IMR-90 (cell line): ENCODE measurements at regions not wholly inside any gene's neighbourhood (a gene's known extent, or its start where the extent isn't known, plus 50 kb on each side); places are given as distances from the start of the nearest gene placed in this dataset.

ENCODE experiments used
- ATAC-seq: fragments of 200-7000 bp; cut with Tn5 transposase; 2 replicates; pipeline ENCODE4 v1.9.1; 2020; ENCODE audit warnings: low read depth, mild to moderate bottlenecking, moderate library complexity
- BruUV-seq: library from RNA; stranded (reverse); fragments of 400-500 nt; replicated peaks from 2 replicates; lab custom pipeline; 2021; lab: Mats Ljungman, UMichigan
- CTCF ChIA-PET: fragments of 300-600 bp; formaldehyde crosslinking; extraction: SDS; loops from one replicate; lab custom pipeline; 2021; ENCODE audit warnings: antibody characterized with exemption; lab: Yijun Ruan, JAX
- POLR2A ChIA-PET: fragments of 300-600 bp; sonication (Branson Sonifier 250); formaldehyde crosslinking; loops from one replicate; lab custom pipeline; 2022; ENCODE audit warnings: antibody characterized with exemption; ENCODE audit not compliant: unreplicated experiment; lab: Charles Lee
- DNase-seq: peaks from one replicate; pipeline ENCODE4 v3.0.0; 2013
- H2AFZ ChIP-seq: replicated peaks from 2 replicates; pipeline ENCODE3; 2013; ENCODE audit warnings: low read length, mild to moderate bottlenecking; ENCODE audit not compliant: poor library complexity
- H2AK5ac ChIP-seq: 2 replicates; pipeline ENCODE4 v1.6.1; 2013; ENCODE audit warnings: low read depth, low read length, inconsistent platforms
- H2AK9ac ChIP-seq: replicated peaks from 2 replicates; pipeline ENCODE3; 2013; ENCODE audit warnings: mild to moderate bottlenecking, low read depth, low read length, moderate library complexity; ENCODE audit not compliant: poor library complexity
- H2BK120ac ChIP-seq: 2 replicates; pipeline ENCODE4 v1.6.1; 2013; ENCODE audit warnings: low read depth, low read length, inconsistent platforms
- H2BK15ac ChIP-seq: 3 replicates; pipeline ENCODE4 v1.6.1; 2013; ENCODE audit warnings: low read depth, low read length, inconsistent platforms
- H2BK20ac ChIP-seq: 2 replicates; pipeline ENCODE4 v1.6.1; 2013; ENCODE audit warnings: low read depth, mild to moderate bottlenecking, inconsistent platforms, low read length, moderate library complexity
- H2BK5ac ChIP-seq: 2 replicates; pipeline ENCODE4 v1.6.1; 2013; ENCODE audit warnings: mild to moderate bottlenecking, low read depth, low read length, inconsistent platforms; ENCODE audit not compliant: poor library complexity, severe bottlenecking
- H3K14ac ChIP-seq: replicated peaks from 2 replicates; pipeline ENCODE4 v1.6.1; 2013; ENCODE audit warnings: low read depth, low read length, inconsistent platforms
- H3K18ac ChIP-seq: 2 replicates; pipeline ENCODE4 v1.6.1; 2013; ENCODE audit warnings: low read depth, low read length, control low read depth
- H3K23ac ChIP-seq: 2 replicates; pipeline ENCODE4 v1.6.1; 2013; ENCODE audit warnings: low read depth, low read length, inconsistent platforms
- H3K27ac ChIP-seq: 2 replicates; pipeline ENCODE4 v1.5.1; 2013; ENCODE audit warnings: mild to moderate bottlenecking, control low read depth, low read length; ENCODE audit not compliant: insufficient read depth
- H3K27me3 ChIP-seq: 2 replicates; pipeline ENCODE4 v1.6.1; 2013; ENCODE audit warnings: low read length; ENCODE audit not compliant: control insufficient read depth, insufficient read depth
- H3K36me3 ChIP-seq: 2 replicates; pipeline ENCODE4 v1.6.1; 2013; ENCODE audit warnings: low read length, mixed read lengths; ENCODE audit not compliant: control insufficient read depth, insufficient read depth
- H3K4ac ChIP-seq: 2 replicates; pipeline ENCODE4 v1.6.1; 2013; ENCODE audit warnings: low read depth, low read length, inconsistent platforms
- H3K4me1 ChIP-seq: 2 replicates; pipeline ENCODE4 v1.6.1; 2013; ENCODE audit warnings: low read length, mixed read lengths; ENCODE audit not compliant: control insufficient read depth, insufficient read depth
- H3K4me2 ChIP-seq: 2 replicates; pipeline ENCODE4 v1.6.1; 2013; ENCODE audit warnings: low read depth, mild to moderate bottlenecking, control low read depth, low read length, moderate library complexity
- H3K4me3 ChIP-seq: 2 replicates; pipeline ENCODE4 v1.5.1; 2013; ENCODE audit warnings: low read depth, mild to moderate bottlenecking, control low read depth, low read length, moderate library complexity; ENCODE audit not compliant: insufficient read depth
- H3K56ac ChIP-seq: 2 replicates; pipeline ENCODE4 v1.6.1; 2013; ENCODE audit warnings: low read length, inconsistent platforms; ENCODE audit not compliant: insufficient read depth; ENCODE audit errors: extremely low read depth
- H3K79me1 ChIP-seq, 2 experiments: 2 replicates each; pipeline ENCODE4 v1.6.1; 2013; ENCODE audit warnings: low read length in 2 of 2, inconsistent platforms in 1 of 2, low read depth in 1 of 2
- H3K9ac ChIP-seq: 2 replicates; pipeline ENCODE4 v1.6.1; 2013; ENCODE audit warnings: low read depth, low read length, control low read depth
- H3K9me1 ChIP-seq: 2 replicates; pipeline ENCODE4 v1.6.1; 2013; ENCODE audit warnings: low read length, inconsistent platforms; ENCODE audit not compliant: insufficient read depth
- H3K9me3 ChIP-seq: 2 replicates; pipeline ENCODE4 v1.6.1; 2013; ENCODE audit warnings: low read length; ENCODE audit not compliant: control insufficient read depth, insufficient read depth
- H4K20me1 ChIP-seq: 2 replicates; pipeline ENCODE4 v1.6.1; 2013; ENCODE audit warnings: low read length, inconsistent platforms; ENCODE audit not compliant: insufficient read depth
- H4K5ac ChIP-seq: 2 replicates; pipeline ENCODE4 v1.6.1; 2013; ENCODE audit warnings: mild to moderate bottlenecking, low read depth, low read length, control low read depth
- H4K8ac ChIP-seq, 2 experiments: 2 replicates each; pipeline ENCODE4 v1.6.1; 2013; ENCODE audit warnings: low read depth in 2 of 2, low read length in 2 of 2, control low read depth in 1 of 2, inconsistent platforms in 1 of 2
- H4K91ac ChIP-seq: 2 replicates; pipeline ENCODE4 v1.6.1; 2013; ENCODE audit warnings: low read depth, low read length, inconsistent platforms; ENCODE audit not compliant: insufficient read depth
- BHLHE40 ChIP-seq: fragments of 150-350 bp; IDR thresholded peaks from 2 replicates; pipeline ENCODE4 v1.6.1; 2016; ENCODE audit warnings: mild to moderate bottlenecking, low read depth, low read length
- CEBPB ChIP-seq: IDR thresholded peaks from 2 replicates; pipeline ENCODE4 v1.6.1; 2012; ENCODE audit warnings: low read depth, low read length, improper control_type of control experiment
- CHD1 ChIP-seq: IDR thresholded peaks from 2 replicates; pipeline ENCODE4 v1.6.1; 2012; ENCODE audit warnings: low read depth, low read length, improper control_type of control experiment
- FOS ChIP-seq: fragments of 150-350 bp; IDR thresholded peaks from 2 replicates; pipeline ENCODE4 v1.6.1; 2016; ENCODE audit warnings: low read depth, low read length
- MAFK ChIP-seq: IDR thresholded peaks from 2 replicates; pipeline ENCODE4 v1.6.1; 2012; ENCODE audit warnings: low read depth, low read length, improper control_type of control experiment
- MAZ ChIP-seq: IDR thresholded peaks from 2 replicates; pipeline ENCODE4 v1.6.1; 2012; ENCODE audit warnings: low read depth, mild to moderate bottlenecking, low read length, improper control_type of control experiment, moderate library complexity, borderline replicate concordance
- MXI1 ChIP-seq: IDR thresholded peaks from 2 replicates; pipeline ENCODE4 v1.6.1; 2012; ENCODE audit warnings: low read depth, mild to moderate bottlenecking, low read length, moderate library complexity, borderline replicate concordance
- NFE2L2 ChIP-seq: fragments of 150-350 bp; IDR thresholded peaks from 2 replicates; pipeline ENCODE4 v1.6.1; 2016; ENCODE audit warnings: low read depth, mild to moderate bottlenecking, low read length
- POLR2A ChIP-seq: IDR thresholded peaks from 2 replicates; pipeline ENCODE4 v1.6.1; 2012; ENCODE audit warnings: mild to moderate bottlenecking, low read depth, low read length
- RAD21 ChIP-seq: IDR thresholded peaks from 2 replicates; pipeline ENCODE4 v1.6.1; 2012; ENCODE audit warnings: low read length, improper control_type of control experiment
- RCOR1 ChIP-seq: IDR thresholded peaks from 2 replicates; pipeline ENCODE4 v1.6.1; 2012; ENCODE audit warnings: mild to moderate bottlenecking, low read length, improper control_type of control experiment; ENCODE audit not compliant: insufficient replicate concordance
- RFX5 ChIP-seq: IDR thresholded peaks from 2 replicates; pipeline ENCODE4 v1.8.0; 2012; ENCODE audit warnings: low read depth, mild to moderate bottlenecking, low read length, moderate library complexity
- SMC3 ChIP-seq: fragments of 150-350 bp; IDR thresholded peaks from 2 replicates; pipeline ENCODE4 v1.6.1; 2016; ENCODE audit warnings: low read depth, mild to moderate bottlenecking, antibody characterized with exemption, low read length, moderate library complexity
- USF2 ChIP-seq: fragments of 150-350 bp; IDR thresholded peaks from 2 replicates; pipeline ENCODE4 v1.6.1; 2017; ENCODE audit warnings: mild to moderate bottlenecking, antibody characterized with exemption, low read length, low read depth
- WGBS, 2 experiments: methylation state at CpG; one replicate each; pipeline versions ENCODE4 v1.1.5 to v1.1.7; 2013; ENCODE audit warnings: missing lambda C conversion rate in 2 of 2; ENCODE audit not compliant: insufficient read length in 1 of 2; ENCODE audit errors: extremely low coverage in 2 of 2; 5-methylcytosine and 5-hydroxymethylcytosine counted together
- dilution Hi-C: fragments of 300-500 bp; cut with HindIII; formaldehyde crosslinking; loops from one replicate; pipeline ENCODE4 v1.14.3; 2018; ENCODE audit warnings: low sequenced_read_pairs; ENCODE audit not compliant: unreplicated experiment
- in situ Hi-C: fragments of 300-500 bp; cut with MboI; formaldehyde crosslinking; loops from 3 replicates; pipeline ENCODE4 v1.14.3; 2019; ENCODE audit warnings: low sequenced_read_pairs, inconsistent platforms, mixed read lengths
- intact Hi-C: fragments of 100-400 bp; cut with micrococcal nuclease; formaldehyde crosslinking; loops from 2 replicates; pipeline ENCODE4 v1.10.0; 2022
- TF ChIP-seq, protein P1 (sequence below): conservative IDR thresholded peaks from 2 replicates; pipeline ENCODE4 v1.5.1; 2012; ENCODE audit warnings: mild to moderate bottlenecking, low read depth, low read length, improper control_type of control experiment
- TF ChIP-seq, protein P2 (sequence below): fragments of 150-350 bp; IDR thresholded peaks from 2 replicates; pipeline ENCODE4 v1.6.1; 2016; ENCODE audit warnings: low read depth, mild to moderate bottlenecking, low read length, moderate library complexity, borderline replicate concordance

DNA sequence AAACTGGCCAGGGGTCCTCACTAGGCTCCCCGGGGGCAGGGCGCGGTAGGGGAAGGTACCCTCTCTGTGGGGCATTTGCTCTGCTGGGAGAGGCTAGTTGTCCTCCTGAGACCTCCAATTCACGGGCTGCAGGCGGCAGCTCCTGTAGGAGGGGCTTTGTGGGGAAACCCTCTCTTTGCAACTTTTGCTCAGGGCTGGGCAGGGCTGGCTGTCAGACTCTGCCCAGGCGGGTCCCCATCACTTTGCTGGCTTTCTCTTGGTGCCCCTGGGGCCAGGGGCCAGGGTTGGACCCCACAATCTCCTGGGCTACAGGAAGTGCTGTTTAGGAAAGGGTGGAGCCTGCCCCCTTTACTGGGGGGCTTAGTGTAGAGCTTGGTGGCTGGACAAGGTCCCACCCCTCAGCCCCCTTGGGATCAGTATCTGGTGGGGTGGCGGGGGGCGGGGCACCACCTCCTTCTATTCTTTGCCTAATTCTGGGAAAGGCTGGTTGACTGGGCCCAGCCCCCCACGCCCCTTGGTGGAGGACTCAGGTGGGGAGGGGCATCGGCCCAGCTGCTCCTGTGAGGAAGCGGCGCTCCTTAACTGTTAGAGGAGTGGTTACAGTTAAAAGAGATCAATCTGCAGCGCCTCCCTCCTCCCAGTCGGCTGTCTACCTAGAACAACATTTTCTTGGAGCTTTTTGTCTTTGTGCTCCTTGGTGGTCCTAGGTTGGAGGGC is 918.7 kb downstream of the AACS start:
- POLR2A ChIA-PET = no interaction called here

More for the DNA sequence above, 918.7 kb downstream of the AACS start:
- no peaks in the 10 kb centered on the region for H3K9me1 ChIP-seq
- H3K27ac ChIP-seq = no peak overlapping the region
- DNase-seq (no peak), ATAC-seq (no peak)
- no peak overlapping the region for H2AK5ac ChIP-seq
- in situ Hi-C loops (no loop called here), dilution Hi-C loops (no loop called here), intact Hi-C loops (no loop called here)
- H4K20me1 ChIP-seq = no peaks in the 10 kb centered on the region
- no peak overlapping the region for H3K4ac ChIP-seq
- no peak overlapping the region for H2BK120ac ChIP-seq
- no peaks in the 10 kb centered on the region for H3K27me3 ChIP-seq
- no peak overlapping the region for H2AK9ac ChIP-seq
- H4K5ac ChIP-seq = no peak overlapping the region
- no peak overlapping the region for H3K14ac ChIP-seq
- no peaks in the 10 kb centered on the region for H3K36me3 ChIP-seq
- H3K23ac ChIP-seq = no peak overlapping the region
- no CpG with 5 or more reads among the region's 14 CpGs for WGBS, 2 experiments
- no TSS peak for BruUV-seq
- no peak overlapping the region for H3K4me2 ChIP-seq
- H3K79me1 ChIP-seq = no peaks in the 10 kb centered on the region
- peaks cover 13% of the 10 kb centered on the region for H3K9me3 ChIP-seq
- H3K56ac ChIP-seq = no peak overlapping the region
- no peak overlapping the region for H4K8ac ChIP-seq
- no peak overlapping the region for H2AFZ ChIP-seq
- no peaks in the 10 kb centered on the region for H3K4me1 ChIP-seq
- H3K18ac ChIP-seq = no peak overlapping the region
- CTCF ChIA-PET = no interaction called here
- no peak overlapping the region for H2BK5ac ChIP-seq
- H3K4me3 ChIP-seq = no peak overlapping the region
- no peak overlapping the region for H2BK20ac ChIP-seq
- H2BK15ac ChIP-seq = no peak overlapping the region
- H4K91ac ChIP-seq = no peak overlapping the region
- TF ChIP-seq, protein P1, sequence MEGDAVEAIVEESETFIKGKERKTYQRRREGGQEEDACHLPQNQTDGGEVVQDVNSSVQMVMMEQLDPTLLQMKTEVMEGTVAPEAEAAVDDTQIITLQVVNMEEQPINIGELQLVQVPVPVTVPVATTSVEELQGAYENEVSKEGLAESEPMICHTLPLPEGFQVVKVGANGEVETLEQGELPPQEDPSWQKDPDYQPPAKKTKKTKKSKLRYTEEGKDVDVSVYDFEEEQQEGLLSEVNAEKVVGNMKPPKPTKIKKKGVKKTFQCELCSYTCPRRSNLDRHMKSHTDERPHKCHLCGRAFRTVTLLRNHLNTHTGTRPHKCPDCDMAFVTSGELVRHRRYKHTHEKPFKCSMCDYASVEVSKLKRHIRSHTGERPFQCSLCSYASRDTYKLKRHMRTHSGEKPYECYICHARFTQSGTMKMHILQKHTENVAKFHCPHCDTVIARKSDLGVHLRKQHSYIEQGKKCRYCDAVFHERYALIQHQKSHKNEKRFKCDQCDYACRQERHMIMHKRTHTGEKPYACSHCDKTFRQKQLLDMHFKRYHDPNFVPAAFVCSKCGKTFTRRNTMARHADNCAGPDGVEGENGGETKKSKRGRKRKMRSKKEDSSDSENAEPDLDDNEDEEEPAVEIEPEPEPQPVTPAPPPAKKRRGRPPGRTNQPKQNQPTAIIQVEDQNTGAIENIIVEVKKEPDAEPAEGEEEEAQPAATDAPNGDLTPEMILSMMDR = no peak
- no peak for TF ChIP-seq MAZ
- TF ChIP-seq RAD21 = no peak
- no peak for TF ChIP-seq BHLHE40
- TF ChIP-seq NFE2L2 = no peak
- TF ChIP-seq CEBPB = no peak
- no peak for TF ChIP-seq USF2
- TF ChIP-seq FOS = no peak
- TF ChIP-seq POLR2A = no peak
- TF ChIP-seq MXI1 = no peak
- no peak for TF ChIP-seq CHD1
- TF ChIP-seq, protein P2, sequence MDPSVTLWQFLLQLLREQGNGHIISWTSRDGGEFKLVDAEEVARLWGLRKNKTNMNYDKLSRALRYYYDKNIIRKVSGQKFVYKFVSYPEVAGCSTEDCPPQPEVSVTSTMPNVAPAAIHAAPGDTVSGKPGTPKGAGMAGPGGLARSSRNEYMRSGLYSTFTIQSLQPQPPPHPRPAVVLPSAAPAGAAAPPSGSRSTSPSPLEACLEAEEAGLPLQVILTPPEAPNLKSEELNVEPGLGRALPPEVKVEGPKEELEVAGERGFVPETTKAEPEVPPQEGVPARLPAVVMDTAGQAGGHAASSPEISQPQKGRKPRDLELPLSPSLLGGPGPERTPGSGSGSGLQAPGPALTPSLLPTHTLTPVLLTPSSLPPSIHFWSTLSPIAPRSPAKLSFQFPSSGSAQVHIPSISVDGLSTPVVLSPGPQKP = no peak
- TF ChIP-seq SMC3 = no peak
- no peak for TF ChIP-seq RCOR1
- no peak for TF ChIP-seq MAFK
- TF ChIP-seq RFX5 = no peak
- H3K9ac ChIP-seq = no peak overlapping the region
